ENCODE measurements at regions not wholly inside any gene's neighbourhood (a gene's known extent, or its start where the extent isn't known, plus 50 kb on each side); places are given as distances from the start of the nearest gene placed in this dataset.

- no peak for DNase-seq (ENCODE audit: low read depth)
Measured at GRCh38 chr20:10780901-10781300, 107.1 kb upstream of the JAG1 start.

GRCh38 chr20:10781526-10781925 is 107.7 kb upstream of the JAG1 start:
- TF ChIP-seq CTCF (conservative IDR thresholded peaks at IDR 0.05; ENCODE audit: control insufficient read depth, insufficient read depth, low read depth, low read length): no peak
- H3K4me3 ChIP-seq (ENCODE audit: control insufficient read depth, low read depth, low read length): no peak overlapping the region
- DNase-seq (ENCODE audit: low read depth): no peak

More at GRCh38 chr20:10780901-10781300, 107.1 kb upstream of the JAG1 start:
- H3K4me3 ChIP-seq (ENCODE audit: control insufficient read depth, low read depth, low read length): no peak overlapping the region
- TF ChIP-seq CTCF (conservative IDR thresholded peaks at IDR 0.05; ENCODE audit: control insufficient read depth, insufficient read depth, low read depth, low read length): no peak

- no peak overlapping the region for H3K4me3 ChIP-seq (ENCODE audit: control insufficient read depth, low read depth, low read length)
- TF ChIP-seq CTCF (conservative IDR thresholded peaks at IDR 0.05; ENCODE audit: control insufficient read depth, insufficient read depth, low read depth, low read length): no peak
- DNase-seq (ENCODE audit: low read depth): no peak
Measured at GRCh38 chr20:10783707-10784553, 110.1 kb upstream of the JAG1 start.

DNA sequence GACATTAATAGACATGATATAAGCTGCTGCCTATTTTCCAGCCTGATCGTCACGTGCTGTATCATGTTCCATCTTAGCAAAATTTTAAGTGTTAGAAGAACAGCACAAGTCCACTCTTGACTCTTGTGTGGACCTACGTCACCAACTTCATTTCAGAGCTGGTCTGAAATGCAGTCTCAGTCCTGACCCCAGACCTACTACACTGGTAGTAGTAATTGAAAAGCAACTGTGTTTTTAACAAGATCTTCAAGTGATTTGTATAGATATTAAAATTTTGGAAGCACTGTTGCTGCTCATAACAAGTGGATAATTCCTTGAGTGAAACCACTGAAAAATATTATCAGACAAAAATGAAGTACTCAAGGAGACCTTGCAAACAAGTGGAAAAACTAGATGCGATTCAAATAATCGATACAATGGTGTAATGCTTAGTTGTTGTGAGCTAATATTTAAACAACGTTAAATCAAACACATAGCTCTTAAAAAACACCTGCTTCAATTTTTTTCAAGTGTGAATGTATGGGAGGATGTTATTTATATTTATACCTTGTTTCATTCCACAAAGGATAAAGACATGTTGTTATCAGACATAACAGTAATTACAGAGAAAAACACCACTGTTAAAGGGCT is 110.9 kb upstream of the JAG1 start:
- no peak for DNase-seq (ENCODE audit: low read depth)
- no peak overlapping the region for H3K4me3 ChIP-seq (ENCODE audit: control insufficient read depth, low read depth, low read length)
- no peak for TF ChIP-seq CTCF (conservative IDR thresholded peaks at IDR 0.05; ENCODE audit: control insufficient read depth, insufficient read depth, low read depth, low read length)

DNA sequence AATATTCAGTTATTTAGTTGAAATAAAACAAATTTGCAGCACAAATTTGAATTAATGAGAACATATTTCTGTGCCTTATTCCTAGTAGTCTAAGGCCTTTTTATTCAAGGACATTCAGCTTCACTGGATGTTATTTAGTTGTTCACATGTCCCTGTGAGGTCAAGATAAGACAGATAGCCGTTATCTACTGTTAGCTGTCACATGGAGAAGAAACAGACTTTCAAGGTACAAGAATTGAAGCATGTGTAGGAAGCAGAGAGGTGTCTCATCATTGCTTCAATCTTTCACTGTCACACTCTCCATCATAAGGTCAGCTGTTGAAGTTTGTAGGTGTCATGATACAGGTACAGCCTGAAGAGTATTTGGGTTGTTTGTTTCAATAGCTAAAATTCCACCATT is 112.9 kb upstream of the JAG1 start:
- no peak for DNase-seq (ENCODE audit: low read depth)
- no peak overlapping the region for H3K4me3 ChIP-seq (ENCODE audit: control insufficient read depth, low read depth, low read length)
- TF ChIP-seq CTCF (conservative IDR thresholded peaks at IDR 0.05; ENCODE audit: control insufficient read depth, insufficient read depth, low read depth, low read length): no peak

GRCh38 chr20:10788055-10788454 is 114.3 kb upstream of the JAG1 start:
- no peak overlapping the region for H3K4me3 ChIP-seq (ENCODE audit: control insufficient read depth, low read depth, low read length)
- no peak for TF ChIP-seq CTCF (conservative IDR thresholded peaks at IDR 0.05; ENCODE audit: control insufficient read depth, insufficient read depth, low read depth, low read length)
- no peak for DNase-seq (ENCODE audit: low read depth)

Measured in fibroblast of mammary gland (primary cell).